Right lobe of liver (tissue), 6 donors: ENCODE measurements at regions not wholly inside any gene's neighbourhood (a gene's known extent, or its start where the extent isn't known, plus 50 kb on each side); places are given as distances from the start of the nearest gene placed in this dataset.

Experiments
- ATAC-seq, 4 donors: fragments of 200-7000 bp; cut with Tn5 transposase; one replicate each; pipeline ENCODE4 v1.9.1; 2020; ENCODE audit warnings: mild to moderate bottlenecking in 4 of 4, moderate library complexity in 4 of 4
- DNase-seq, 3 donors: peaks; one replicate each; pipeline ENCODE4 v3.0.0-alpha.2; 2020
- H3K27ac ChIP-seq, 3 donors: fragments of 200-600 bp; one replicate each; pipeline ENCODE4 v1.8.0; 2022
- H3K27me3 ChIP-seq, 2 donors: fragments of 200-600 bp; one replicate each; pipeline ENCODE4 v1.8.0; 2022
- H3K36me3 ChIP-seq, 4 donors: fragments of 200-600 bp; sonication (generic) in 1 of 4; one replicate each; pipeline versions ENCODE4 v1.5.1 to v1.8.0; 2017 to 2022; ENCODE audit warnings: control low read depth in 1 of 4
- H3K4me1 ChIP-seq, 4 donors: fragments of 200-600 bp; sonication (generic) in 1 of 4; one replicate each; pipeline versions ENCODE4 v1.5.1 to v1.8.0; 2017 to 2022; ENCODE audit warnings: control low read depth in 1 of 4
- H3K4me3 ChIP-seq, 3 donors: fragments of 200-600 bp; one replicate each; pipeline ENCODE4 v1.8.0; 2022
- H3K9me3 ChIP-seq, 4 donors: fragments of 200-600 bp; sonication (generic) in 1 of 4; one replicate each; pipeline versions ENCODE4 v1.5.1 to v1.8.0; 2017 to 2022; ENCODE audit warnings: control low read depth in 1 of 4
- CTCF ChIP-seq, 4 donors: fragments of 200-600 bp in 3 of 4; fragments of 450-650 bp in 1 of 4; IDR thresholded peaks; one replicate each; pipeline versions ENCODE4 v1.5.1 to v1.8.0; 2016 to 2022; ENCODE audit warnings: antibody characterized with exemption in 4 of 4, mild to moderate bottlenecking in 2 of 4
- POLR2A ChIP-seq: fragments of 450-650 bp; IDR thresholded peaks from one replicate; pipeline ENCODE4 v1.6.1; 2017; ENCODE audit warnings: antibody characterized with exemption, mild to moderate bottlenecking
- WGBS: methylation state at CpG from one replicate; pipeline ENCODE4 v1.1.6; 2018; ENCODE audit warnings: low coverage, low lambda C conversion rate; ENCODE audit not compliant: insufficient coverage; ENCODE audit errors: missing lambda C conversion rate; 5-methylcytosine and 5-hydroxymethylcytosine counted together
- intact Hi-C, 2 donors: fragments of 100-400 bp; cut with DNase I; formaldehyde crosslinking; loops; one replicate each; pipeline versions ENCODE4 v1.11.2 to v1.14.1; 2022
- donor health status: DM: no; HTN: yes; CAD: no.
- donor health status: DM: no; HTN: no; CAD: no.
- donor health status: DM: no; HTN: no; CAD: no.
- donor health status: DM: no; HTN: yes; CAD: no.
- donor health status: DM: no; HTN: yes; CAD: no.

- Histone ChIP-seq H3K36me3 (no peaks in the 10 kb centered on the region), H3K9me3 (no peaks in the 10 kb centered on the region), H3K27me3 (no peaks in the 10 kb centered on the region), H3K4me1 (no peaks in the 10 kb centered on the region), H3K27ac (no peak overlapping the region), H3K4me3 (no peak overlapping the region)
- ATAC-seq, result no peak
- WGBS, result 60% methylated on average over 3 of the region's 3 CpGs
- intact Hi-C loops, result no loop called here
- TF ChIP-seq POLR2A, result no peak
- no peak for TF ChIP-seq CTCF (IDR thresholded peaks at IDR 0.05)
- DNase-seq, result no peak
These were observed 631.6 kb downstream of the TECRL start for GRCh38 chr4:63777601-63778000.

DNA sequence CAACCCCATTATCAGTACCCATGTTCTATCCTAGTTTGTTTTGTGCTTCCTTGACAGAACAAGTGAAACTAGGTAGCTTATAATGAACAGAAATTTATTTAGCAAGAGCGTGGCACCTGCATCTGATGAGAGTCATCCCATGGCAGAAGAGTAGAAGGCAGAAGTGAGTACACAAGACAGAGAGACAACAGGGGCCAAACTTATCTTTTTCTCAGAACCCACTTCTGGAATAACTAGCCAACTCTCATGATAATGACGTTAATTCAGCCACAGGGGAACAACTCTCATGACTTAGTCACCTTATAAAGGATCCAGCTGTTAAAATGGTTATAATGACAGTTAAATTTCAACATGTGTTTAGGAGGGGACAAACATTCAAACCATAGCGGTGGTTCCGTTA, 644.9 kb downstream of the TECRL start:
- no peak for TF ChIP-seq POLR2A
- H3K9me3 ChIP-seq, result no peaks in the 10 kb centered on the region
- 54% methylated on average over 4 of the region's 4 CpGs for WGBS
- no peak overlapping the region for H3K27ac ChIP-seq
- no peak for DNase-seq
- ATAC-seq, result no peak
- no peaks in the 10 kb centered on the region for H3K36me3 ChIP-seq
- intact Hi-C loops, result no loop called here
- H3K27me3 ChIP-seq, result no peaks in the 10 kb centered on the region
- no peaks in the 10 kb centered on the region for H3K4me1 ChIP-seq
- no peak overlapping the region for H3K4me3 ChIP-seq

- Histone ChIP-seq H3K36me3 (no peaks in the 10 kb centered on the region), H3K4me3 (no peak overlapping the region), H3K9me3 (no peaks in the 10 kb centered on the region), H3K27me3 (no peaks in the 10 kb centered on the region), H3K4me1 (no peaks in the 10 kb centered on the region), H3K27ac (no peak overlapping the region)
- WGBS, result 25% methylated on average over 2 of the region's 2 CpGs
- no peak for DNase-seq
- TF ChIP-seq POLR2A (no peak), CTCF (IDR thresholded peaks at IDR 0.05) (no peak)
- no peak for ATAC-seq
- intact Hi-C loops, result no loop called here
These were observed 651.3 kb downstream of the TECRL start for GRCh38 chr4:63757929-63758328.

DNA sequence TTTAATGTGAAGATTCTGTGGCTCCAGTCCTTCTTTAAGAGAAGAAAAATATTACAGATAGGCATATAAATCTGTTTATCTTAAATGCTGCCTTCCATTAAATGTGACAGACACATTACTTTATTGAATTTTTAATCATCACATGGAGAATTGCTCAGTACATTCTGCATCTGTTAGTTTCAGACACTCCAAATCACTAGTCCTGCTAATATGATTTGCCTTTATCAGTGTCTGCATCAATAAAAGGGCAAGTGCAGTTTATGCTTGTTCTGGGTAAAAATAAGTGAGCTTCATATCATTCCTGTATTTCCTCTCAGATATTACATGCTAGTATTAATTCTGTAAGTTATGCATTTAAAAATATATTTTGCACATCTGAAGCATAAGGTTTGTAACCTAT, 666.4 kb downstream of the TECRL start:
- Histone ChIP-seq H3K9me3 (no peaks in the 10 kb centered on the region), H3K4me1 (no peaks in the 10 kb centered on the region), H3K36me3 (no peaks in the 10 kb centered on the region), H3K27ac (no peak overlapping the region), H3K4me3 (no peak overlapping the region), H3K27me3 (no peaks in the 10 kb centered on the region)
- no peak for TF ChIP-seq CTCF (IDR thresholded peaks at IDR 0.05)
- no peak for TF ChIP-seq POLR2A
- intact Hi-C loops, result no loop called here
- DNase-seq (no peak), ATAC-seq (no peak)

DNA sequence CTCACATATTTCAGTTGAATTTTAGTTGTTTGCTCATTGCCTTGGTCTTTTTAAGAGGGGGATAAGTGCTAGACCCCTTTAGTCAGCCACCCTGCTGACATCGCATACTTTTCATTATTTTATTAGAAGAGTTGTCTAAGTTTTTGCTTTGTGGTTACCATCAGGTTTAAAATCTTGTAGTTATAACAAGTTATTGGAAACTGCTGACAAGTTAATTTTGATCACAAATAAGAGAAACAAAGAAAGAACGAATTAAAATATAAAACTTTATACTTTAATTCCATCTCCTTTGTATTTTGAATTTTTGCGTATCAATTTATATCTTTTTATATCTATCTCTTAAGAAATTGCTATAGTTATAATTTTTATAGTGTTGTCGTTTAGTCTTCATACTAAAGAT, 679.7 kb downstream of the TECRL start:
- H3K4me3 ChIP-seq, result no peak overlapping the region
- no peaks in the 10 kb centered on the region for H3K9me3 ChIP-seq
- no peak for DNase-seq
- no peaks in the 10 kb centered on the region for H3K27me3 ChIP-seq
- H3K36me3 ChIP-seq, result no peaks in the 10 kb centered on the region
- intact Hi-C loops, result no loop called here
- 62% methylated on average over 4 of the region's 4 CpGs for WGBS
- no peak for TF ChIP-seq POLR2A
- no peak for TF ChIP-seq CTCF (IDR thresholded peaks at IDR 0.05)
- no peak overlapping the region for H3K27ac ChIP-seq
- ATAC-seq, result no peak
- no peaks in the 10 kb centered on the region for H3K4me1 ChIP-seq
